DND-41 (cell line): ENCODE measurements at regions not wholly inside any gene's neighbourhood (a gene's known extent, or its start where the extent isn't known, plus 50 kb on each side); places are given as distances from the start of the nearest gene placed in this dataset.

Experiments used
- CTCF ChIP-seq: IDR thresholded peaks from 2 replicates; pipeline ENCODE4 v1.5.1; 2012; ENCODE audit warnings: borderline replicate concordance, low read length, moderate library complexity, mild to moderate bottlenecking; ENCODE audit not compliant: poor library complexity, severe bottlenecking; ENCODE audit errors: extremely low read depth
- EZH2 ChIP-seq: IDR thresholded peaks from 3 replicates; pipeline ENCODE4 v1.6.1; 2012; ENCODE audit warnings: borderline replicate concordance, low read depth, mild to moderate bottlenecking, moderate library complexity, low read length, inconsistent platforms; ENCODE audit not compliant: severe bottlenecking

- TF ChIP-seq EZH2 (no peak), CTCF (no peak)
Measured at GRCh38 chr11:101345891-101346290, 216.3 kb upstream of the PGR start.
